T-helper 1 cell treated with Interleukin-12 subunit alpha and Interleukin-12 subunit beta and Interleukin-4 antibody, amounts not matched to agents 30 ng/mL and 1 ng/mL, for 36 hours (primary cell): ENCODE measurements at regions not wholly inside any gene's neighbourhood (a gene's known extent, or its start where the extent isn't known, plus 50 kb on each side); places are given as distances from the start of the nearest gene placed in this dataset.
"Not testable (repeated sequence)": the region's sequence is repeated elsewhere in the genome, so short reads cannot be mapped to it uniquely, and the experiment has no call there.

Experiments used
- intact Hi-C: fragments of 100-400 bp; cut with micrococcal nuclease; formaldehyde crosslinking; loops from one replicate; pipeline ENCODE4 v1.15.1; 2024

DNA sequence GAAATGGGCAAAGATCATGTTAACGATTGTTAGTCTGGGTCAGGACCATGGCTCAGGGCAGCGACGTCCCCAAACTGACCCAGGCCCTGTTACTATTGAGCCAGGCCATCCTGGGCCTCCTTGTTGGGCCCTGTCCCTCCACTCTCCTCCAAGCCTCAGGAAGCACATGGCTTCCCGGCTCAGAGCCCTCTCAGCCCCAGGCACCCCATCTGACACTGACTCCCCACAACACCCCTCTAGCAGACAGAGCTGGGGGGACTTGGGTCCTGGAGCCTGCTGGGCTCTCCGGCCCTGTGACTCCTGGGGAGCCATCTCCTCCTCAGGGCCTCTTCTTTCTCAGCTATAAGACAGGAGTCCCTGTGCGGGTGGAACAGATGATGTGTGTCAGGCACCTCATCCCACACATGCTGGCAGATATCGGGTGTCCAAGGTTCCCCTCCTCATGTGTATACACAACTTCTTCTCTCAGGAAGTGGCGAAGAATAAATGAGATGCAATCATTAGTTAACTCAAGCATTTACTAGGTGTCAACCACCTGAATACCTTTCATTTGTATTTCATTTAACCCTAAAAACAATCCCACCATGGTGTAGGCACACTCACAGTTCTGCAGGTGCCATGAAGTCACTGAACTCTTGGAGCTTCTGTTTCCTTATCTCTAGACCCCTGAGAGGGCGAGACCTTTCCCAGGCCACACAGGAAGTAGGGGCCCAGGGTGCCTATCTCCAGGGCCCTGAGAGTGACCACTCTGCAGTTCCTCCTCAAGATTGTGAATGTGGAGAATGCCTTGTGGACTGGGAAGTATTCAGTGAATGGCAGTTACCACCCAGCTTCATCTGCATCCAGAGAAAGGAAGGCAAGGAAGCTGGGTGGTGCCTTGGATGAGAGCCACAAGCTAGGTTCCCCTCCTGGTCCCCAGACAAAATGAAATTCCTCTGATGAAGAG lies 282.5 kb upstream of the TLE3 start:
- intact Hi-C loops = no loop called here

- intact Hi-C loops = no loop called here
Observed at GRCh38 chr15:70379134-70379533, 281.4 kb upstream of the TLE3 start.

DNA sequence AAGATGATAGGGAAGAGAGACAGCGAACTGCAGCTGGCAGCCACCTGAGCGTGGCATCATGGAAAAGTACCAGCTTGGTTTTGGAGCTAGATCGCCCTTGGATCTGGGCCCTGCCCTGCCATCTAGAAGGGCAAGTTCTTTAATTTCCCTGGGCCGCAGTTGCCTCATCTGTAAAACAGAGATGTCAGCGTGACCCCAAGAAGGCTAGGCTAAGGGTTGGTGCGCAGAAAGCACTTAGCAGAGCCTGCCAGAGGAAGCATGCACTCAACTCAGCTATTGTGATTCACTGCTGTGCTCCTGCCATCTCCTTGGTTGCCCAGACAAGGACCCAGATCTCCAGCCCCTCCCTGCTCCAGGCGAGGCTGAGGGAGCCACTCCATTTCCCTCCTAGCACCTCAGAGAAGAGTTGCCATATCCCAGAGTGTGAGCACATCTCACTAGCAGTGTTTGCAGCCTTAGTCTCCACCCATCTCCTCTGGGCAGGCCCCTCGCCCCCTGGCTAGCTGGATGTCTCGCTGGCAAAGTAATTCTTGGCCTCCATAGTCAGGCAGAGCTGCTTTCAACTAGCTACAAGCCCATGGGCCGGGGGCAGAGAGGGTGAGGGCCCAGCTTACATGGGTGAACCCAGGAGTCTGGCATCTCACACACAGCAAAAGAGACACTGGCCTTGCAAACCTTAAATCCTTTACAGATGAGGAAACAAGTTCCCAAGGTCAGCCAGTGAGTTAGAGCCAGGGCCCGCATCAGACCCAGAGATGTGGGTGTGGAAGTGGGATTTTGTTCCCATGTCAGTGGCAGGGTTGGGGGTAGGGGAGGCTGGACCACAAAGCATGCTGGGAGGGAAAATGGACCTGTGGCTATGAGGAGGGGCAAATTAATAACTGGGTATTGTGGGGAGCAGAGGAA lies 280.7 kb upstream of the TLE3 start:
- intact Hi-C loops = no loop called here

DNA sequence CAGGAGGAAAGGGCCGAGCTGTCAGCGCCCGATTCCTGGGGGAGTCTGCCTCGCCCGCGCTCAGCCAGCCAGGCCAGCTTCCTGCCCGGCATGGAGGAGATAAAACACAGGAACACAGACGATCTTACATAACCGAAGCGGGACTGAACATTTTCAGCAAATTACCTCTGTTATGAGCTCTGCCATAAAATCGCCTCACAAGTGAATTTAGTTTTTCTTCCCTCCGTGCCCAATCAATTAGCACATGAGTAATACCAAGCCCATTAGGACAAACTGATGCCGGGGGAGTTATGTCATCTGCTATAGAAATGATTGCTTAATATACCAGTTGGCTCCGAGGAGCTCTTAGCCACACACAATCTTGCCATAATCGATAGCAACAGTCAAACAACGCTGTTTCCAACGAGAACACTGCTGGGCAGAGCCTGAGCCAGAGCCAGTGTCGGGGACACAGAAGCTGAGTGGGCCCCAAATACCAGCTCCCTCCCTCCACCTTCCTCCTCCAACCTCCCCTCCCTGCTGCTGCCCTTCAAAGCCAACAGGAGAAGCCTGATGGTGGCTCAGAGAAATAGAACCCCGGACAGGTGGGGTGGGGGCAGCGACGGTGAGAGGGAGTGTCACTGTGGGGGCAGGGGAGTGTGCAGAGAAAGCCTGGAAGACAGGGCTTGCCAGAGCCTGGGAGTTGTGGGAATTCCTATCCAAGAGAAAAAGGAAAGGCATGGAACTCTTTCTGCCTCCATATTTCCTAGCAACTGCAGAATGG lies 279.4 kb upstream of the TLE3 start:
- intact Hi-C loops = no loop called here

DNA sequence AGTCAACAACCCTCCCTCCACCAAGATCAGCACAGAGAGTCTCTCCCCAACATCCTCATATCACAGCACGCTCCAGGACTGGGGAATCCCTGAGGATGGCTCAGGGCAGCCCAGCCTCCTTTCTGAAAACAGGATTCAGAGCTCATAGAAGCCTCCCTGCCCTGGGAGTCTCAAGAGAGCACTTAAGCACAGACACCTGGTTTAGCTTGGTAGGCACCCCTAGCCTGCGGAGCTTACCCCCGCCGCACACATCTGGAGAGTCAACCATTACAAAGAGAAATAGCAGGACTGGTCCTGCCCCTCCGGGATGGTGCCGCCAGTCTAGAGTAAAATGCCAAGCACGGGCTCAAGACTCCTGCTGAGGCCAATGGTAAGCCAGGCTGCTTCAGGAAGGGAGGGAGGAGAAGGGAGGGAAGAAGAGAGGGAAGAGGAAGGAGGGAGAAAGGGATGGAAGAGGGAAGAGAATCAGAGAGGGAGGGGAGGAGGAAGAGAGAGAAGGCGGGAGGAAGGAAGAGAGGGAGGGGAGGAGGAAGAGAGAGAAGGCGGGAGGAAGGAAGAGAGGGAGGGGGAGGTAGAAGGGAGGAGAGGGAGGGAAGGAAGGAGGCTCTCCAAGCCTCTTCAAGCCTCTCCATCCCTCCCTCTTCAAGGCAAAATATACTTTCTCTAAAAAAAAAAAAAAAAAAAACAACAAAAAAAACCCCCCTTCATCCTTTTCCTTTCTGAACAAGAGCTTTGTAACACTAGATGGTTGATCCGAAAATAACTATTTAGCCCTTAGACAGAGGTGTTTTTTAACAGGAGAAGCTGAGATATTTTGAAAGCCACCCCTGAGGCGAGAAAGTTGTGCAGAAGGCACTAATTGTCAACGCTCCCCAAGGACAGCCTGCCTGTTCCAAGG lies 278.6 kb upstream of the TLE3 start:
- intact Hi-C loops = no loop called here

- intact Hi-C loops = no loop called here
Observed at GRCh38 chr15:70375586-70375985, 277.9 kb upstream of the TLE3 start.

DNA sequence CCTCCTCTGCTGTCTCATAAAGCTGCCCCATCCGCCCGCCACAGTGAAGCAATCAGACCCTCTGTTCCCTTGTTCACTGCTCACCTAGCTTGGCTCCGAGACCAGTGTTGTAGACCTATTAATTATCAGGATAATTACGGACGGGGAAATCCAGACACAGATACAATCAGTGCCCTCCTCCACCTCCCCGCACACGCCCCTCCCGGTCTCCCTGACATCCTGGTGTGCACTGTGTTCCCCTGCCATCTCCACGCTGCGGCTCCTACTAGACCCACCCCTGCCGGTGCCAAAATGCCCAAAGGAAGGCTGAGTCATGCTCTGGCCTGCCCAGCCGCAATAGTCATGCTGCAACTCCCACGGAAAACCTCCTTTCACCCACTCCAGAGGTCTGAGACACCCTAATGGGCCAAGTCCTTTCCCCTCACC lies 277.3 kb upstream of the TLE3 start:
- intact Hi-C loops = no loop called here

GRCh38 chr15:70374096-70374495 lies 276.4 kb upstream of the TLE3 start:
- intact Hi-C loops = no loop called here

- intact Hi-C loops = not testable (repeated sequence)
Observed at GRCh38 chr15:70373439-70373838, 275.7 kb upstream of the TLE3 start.

DNA sequence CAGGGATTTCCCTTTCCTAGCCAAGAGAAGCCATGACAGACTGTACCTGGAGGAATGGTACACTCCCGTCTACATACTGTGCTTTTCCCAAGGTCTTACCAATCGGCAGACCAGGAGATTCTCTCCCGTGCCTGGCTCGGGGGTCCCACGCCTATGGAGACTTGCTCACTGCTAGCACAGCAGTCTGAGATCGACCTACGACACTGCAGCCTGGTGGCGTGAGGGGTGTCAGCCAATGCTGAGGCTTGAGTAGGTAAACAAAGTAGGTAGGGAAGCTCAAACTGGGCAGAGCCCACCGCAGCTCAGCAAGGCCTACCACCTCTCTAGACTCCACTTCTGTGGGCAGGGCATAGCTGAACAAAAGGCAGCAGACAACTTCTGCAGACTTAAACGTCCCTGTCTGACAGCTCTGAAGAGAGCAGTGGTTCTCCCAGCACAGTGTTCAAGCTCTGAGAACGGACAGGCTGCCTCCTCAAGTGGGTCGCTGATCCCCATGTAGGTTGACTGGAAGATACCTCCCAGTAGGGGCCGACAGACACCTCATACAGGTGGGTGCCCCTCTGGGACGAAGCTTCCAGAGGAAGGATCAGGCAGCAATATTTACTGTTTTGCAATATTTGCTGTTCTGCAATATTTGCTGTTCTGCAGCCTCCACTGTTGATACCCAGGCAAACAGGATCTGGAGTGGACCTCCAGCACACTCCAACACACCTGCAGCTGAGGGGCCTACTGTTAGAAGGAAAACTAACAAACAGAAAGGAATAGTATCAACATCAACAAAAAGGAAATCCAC lies 270.4 kb upstream of the TLE3 start:
- intact Hi-C loops = not testable (repeated sequence)

DNA sequence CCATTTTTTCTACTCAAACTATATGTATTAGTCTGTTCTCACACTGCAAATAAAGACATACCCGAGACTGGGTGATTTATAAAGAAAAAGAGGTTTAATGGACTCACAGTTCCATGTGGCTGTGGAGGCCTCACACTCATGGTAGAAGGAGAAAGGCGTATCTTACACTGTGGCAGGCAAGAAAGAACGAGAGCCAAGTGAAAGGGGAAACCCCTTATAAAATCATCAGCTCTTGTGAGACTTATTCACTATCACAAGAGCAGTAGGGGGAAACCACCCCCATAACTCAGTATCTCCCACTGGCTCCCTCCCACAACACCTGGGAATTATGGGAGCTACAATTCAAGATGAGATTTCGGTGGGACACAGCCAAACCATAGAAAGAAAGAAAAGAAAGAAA lies 266.3 kb upstream of the TLE3 start:
- intact Hi-C loops = not testable (repeated sequence)

DNA sequence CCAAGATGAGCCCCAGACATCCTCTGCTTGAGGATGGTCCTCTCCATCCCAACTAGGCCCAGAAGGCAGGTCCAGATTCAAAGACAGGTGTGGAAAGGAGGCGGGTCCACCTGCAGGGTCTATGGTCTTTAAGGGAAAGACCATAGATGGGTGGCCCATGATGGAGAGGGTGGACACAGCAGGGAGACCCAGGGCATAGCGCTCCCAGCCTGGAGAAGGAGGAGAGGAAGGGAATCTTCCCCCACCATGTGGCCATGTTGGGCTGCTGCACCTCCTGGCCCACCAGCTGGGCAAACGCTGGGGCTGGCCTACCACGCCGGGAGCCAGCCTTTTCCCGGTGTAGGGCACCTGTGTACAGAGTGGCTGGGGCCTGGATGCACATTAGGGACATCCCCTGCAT lies 265.2 kb upstream of the TLE3 start:
- intact Hi-C loops = no loop called here

GRCh38 chr15:70362350-70362749 lies 264.6 kb upstream of the TLE3 start:
- intact Hi-C loops = no loop called here

DNA sequence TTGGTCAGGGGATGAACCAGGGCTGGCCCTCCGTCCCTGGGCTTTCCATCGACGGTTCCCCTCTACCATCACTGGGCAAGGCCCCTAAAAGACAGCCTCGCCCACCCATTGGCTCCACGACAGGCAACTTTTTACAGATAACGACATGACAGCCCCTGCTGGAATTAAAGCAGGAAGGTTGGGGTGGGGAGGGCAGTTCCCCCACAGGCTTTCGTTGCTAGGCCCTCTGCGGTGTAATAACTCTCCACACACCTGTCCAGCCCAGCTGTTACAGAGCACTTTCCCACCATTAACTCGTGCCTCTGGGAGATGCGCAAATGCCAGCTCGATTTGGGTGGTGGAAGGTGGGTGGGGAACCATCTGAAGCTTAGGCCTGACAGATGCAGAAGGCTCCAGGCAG lies 264.2 kb upstream of the TLE3 start:
- intact Hi-C loops = no loop called here

GRCh38 chr15:70361106-70361505 lies 263.4 kb upstream of the TLE3 start:
- intact Hi-C loops = no loop called here

DNA sequence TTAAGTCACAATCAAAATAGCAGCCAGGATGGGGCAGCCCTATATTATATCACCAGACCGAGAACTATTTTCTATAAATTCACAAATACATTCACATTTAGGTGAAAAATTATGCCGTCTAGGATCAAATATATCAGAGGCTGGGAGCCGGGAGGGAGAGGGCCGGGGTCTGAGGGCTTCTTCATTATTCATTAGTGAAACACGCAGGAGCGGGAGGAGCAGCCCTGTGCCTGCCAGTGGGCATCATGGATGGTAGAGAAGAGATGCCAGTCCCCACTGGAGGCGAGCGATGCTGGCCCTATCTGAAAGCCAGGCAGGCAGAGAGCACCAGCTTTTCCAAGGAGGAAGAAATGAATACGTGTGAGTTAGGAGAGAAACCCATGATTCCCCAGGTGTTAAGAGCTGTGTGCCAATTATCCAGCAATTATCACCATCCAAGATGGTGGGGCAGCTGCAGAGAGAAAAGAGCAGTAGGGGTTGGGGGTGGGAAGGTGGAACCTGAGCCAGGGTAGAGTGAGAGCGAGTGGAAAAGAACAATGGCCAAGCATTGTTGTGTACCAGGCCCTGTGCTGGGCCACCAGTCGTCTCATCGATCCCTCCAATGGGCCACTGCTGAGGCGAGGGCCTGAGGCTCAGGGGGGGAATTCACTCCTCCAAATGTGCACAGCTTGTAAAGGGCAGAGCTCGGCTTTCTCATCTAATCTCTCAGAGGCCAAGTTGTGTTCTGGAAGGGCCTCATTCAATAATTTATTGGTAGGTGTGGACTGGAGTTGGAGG lies 261.3 kb upstream of the TLE3 start:
- intact Hi-C loops = no loop called here

DNA sequence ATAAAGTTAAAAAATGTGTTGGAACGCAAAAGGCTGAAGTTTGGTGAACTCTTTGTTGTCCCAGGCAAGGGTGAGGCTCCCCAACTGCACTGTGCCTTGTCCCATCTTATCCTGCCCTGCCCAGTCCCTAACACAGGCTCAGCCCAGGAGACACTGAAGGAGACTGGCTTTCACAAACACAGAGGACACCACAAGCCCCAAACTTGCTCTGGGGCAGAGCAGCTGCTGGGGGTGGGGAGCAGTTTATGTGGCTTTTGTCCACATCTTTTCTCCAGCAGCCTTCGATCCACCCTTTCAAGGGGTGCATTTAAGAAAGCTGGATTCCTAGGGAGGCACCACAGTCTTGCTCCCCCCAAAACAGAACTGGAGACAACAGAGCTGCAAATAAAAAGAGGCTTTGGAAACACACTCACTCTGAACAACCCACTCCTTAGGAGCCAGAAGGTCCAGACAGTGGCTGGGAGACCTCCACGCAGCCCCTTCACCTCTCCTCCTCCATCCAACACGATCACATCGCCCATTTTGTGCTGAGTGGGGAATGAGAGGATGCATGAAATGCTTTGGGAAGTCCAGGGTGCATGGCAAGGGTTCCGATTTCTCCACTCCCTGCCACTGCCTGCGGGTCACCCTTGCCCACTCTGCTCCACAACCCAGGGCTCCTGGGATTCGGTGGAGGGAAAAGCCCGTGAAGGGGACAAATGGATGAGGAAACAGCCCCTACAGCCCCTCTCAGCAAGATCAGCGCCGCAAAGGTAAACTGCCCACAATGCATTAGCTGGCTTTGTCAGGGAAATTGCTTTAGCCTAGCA lies 260.5 kb upstream of the TLE3 start:
- intact Hi-C loops = no loop called here

GRCh38 chr15:70357453-70357852 lies 259.7 kb upstream of the TLE3 start:
- intact Hi-C loops = no loop called here
